Stimulated activated naive B cell treated with anti-CD40 and anti-IgM and Interleukin-4, amounts not matched to agents 10 μg/mL and 1 μg/mL and 100 μg/mL, for 72 hours (primary cell): ENCODE measurements at regions not wholly inside any gene's neighbourhood (a gene's known extent, or its start where the extent isn't known, plus 50 kb on each side); places are given as distances from the start of the nearest gene placed in this dataset.
"Not testable (repeated sequence)": the region's sequence is repeated elsewhere in the genome, so short reads cannot be mapped to it uniquely, and the experiment has no call there.

Experiments used
- ATAC-seq, 2 donors: fragments of 150-1000 bp; cut with Tn5 transposase; replicated peaks; 2 replicates each; pipeline ENCODE4 v1.10.0; 2021; ENCODE audit warnings: moderate library complexity in 1 of 2
- DNase-seq: peaks from one replicate; pipeline ENCODE4 v3.0.0; 2021
- H3K27ac Mint-ChIP-seq: one replicate; pipeline ENCODE4 v1.8.0; 2022; ENCODE audit warnings: mild to moderate bottlenecking, mixed read lengths
- H3K27me3 Mint-ChIP-seq, 2 donors: one replicate each; pipeline ENCODE4 v1.8.0; 2022; ENCODE audit warnings: mixed read lengths in 2 of 2
- H3K36me3 Mint-ChIP-seq, 2 donors: one replicate each; pipeline ENCODE4 v1.8.0; 2022; ENCODE audit warnings: mixed read lengths in 2 of 2, mild to moderate bottlenecking in 1 of 2
- H3K4me1 Mint-ChIP-seq, 2 donors: one replicate each; pipeline ENCODE4 v1.8.0; 2022; ENCODE audit warnings: mixed read lengths in 2 of 2, mild to moderate bottlenecking in 1 of 2
- H3K4me3 Mint-ChIP-seq, 2 donors: one replicate each; pipeline ENCODE4 v1.8.0; 2022; ENCODE audit warnings: mild to moderate bottlenecking in 2 of 2, mixed read lengths in 2 of 2, moderate library complexity in 1 of 2
- H3K9me3 Mint-ChIP-seq, 2 donors: one replicate each; pipeline ENCODE4 v1.8.0; 2022; ENCODE audit warnings: mixed read lengths in 2 of 2, mild to moderate bottlenecking in 1 of 2

DNA sequence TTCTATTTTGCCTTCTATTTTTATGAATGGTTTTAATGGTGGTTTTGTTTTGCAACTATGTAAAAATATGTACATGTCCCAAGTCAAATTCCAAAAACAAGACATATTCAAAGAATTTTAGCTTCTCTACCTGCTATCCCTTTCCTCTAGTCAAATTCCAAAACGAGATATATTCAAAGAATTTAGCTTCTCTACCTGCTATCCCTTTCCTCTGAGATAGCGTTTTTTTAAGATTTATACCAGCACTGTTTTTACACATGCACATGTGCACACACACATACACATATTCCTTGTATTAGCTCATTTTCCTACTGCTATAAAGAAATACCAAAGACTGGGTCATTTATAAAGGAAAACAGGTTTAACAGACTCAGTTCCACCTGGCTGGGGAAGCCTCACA lies 199.1 kb upstream of the ARL4C start:
- no peak for DNase-seq
- Mint-ChIP-seq H3K27me3 (peaks cover 14 to 16% of the 10 kb centered on the region in 2 donors), H3K36me3 (peaks cover 11 to 13% of the 10 kb centered on the region in 2 donors), H3K4me3 (no peak overlapping the region), H3K9me3 (peaks cover 25% of the 10 kb centered on the region in 2 donors), H3K27ac (no peak overlapping the region), H3K4me1 (peaks cover 11 to 27% of the 10 kb centered on the region in 2 donors)
- ATAC-seq: no peak

DNA sequence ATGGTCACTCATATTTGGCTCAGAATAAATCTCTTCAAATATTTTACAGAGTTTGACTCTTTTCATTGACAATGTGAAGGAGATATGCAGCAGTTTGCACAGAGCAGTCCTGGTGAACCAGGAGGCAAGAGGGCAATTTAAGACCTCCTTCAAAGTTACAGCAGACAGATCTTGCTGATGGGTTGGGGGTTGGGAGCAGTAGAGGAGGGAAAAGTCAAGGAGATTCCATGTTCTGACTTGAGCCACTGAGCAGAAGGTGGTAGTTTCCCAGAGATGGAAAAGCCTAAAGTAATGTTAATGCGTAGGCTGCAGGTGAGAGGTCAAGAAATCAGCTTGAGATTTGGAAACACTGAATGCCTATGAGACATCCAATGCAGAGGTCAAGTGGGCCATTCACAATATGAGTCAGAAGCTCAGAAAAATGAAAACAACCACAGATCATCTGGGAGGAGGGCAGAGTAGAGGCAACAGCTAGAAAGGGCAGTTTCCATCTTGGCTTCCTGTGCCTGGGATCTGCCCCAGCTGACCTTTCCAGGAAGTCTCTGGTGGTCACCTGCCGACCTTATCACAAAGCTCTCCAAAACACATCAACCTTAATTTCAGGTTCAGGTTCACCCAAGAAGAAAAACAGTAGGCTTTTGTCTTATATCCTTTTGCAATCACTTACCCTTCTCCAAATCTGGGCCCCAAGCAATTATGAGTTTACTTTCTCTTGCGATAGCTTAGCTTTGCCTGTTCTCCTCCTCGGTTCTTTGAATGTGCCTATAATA lies 197.5 kb upstream of the ARL4C start:
- DNase-seq (no peak), ATAC-seq (peak; percentile 80 to 86)
- no peak overlapping the region for H3K4me3 Mint-ChIP-seq
- peaks cover 10 to 11% of the 10 kb centered on the region in 2 donors for H3K36me3 Mint-ChIP-seq
- no peak overlapping the region for H3K27ac Mint-ChIP-seq
- H3K9me3 Mint-ChIP-seq: peaks cover 23 to 25% of the 10 kb centered on the region in 2 donors
- H3K4me1 Mint-ChIP-seq: peaks cover 16 to 39% of the 10 kb centered on the region in 2 donors
- peaks cover 11 to 14% of the 10 kb centered on the region in 2 donors for H3K27me3 Mint-ChIP-seq

DNA sequence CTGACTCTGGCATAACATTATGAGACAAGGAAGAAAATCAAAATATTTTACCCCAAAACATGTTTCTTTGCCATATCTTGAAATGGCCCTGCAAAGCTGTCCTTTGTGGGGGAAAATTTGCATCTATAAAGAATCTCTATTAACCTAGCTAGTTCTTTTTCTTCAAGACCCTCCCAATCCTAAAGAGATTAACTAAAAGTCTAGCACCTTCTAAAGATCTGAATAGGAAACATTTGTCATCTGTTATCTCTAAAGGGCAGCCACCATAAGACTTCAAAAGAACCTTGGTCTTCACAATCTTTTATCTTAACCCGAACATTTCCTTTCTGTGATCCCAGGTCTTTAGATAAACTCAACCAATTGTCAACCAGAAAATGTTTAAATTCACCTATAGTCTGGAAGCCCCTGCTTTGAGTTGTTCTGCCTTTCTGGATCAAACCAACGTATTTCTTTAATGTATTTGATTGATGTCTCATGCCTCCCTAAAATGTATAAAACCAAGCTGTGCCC lies 196.9 kb upstream of the ARL4C start:
- not testable (repeated sequence) for H3K4me3 Mint-ChIP-seq, ATAC-seq, DNase-seq, H3K27ac Mint-ChIP-seq
- Mint-ChIP-seq H3K27me3 (peaks cover 11 to 18% of the 10 kb centered on the region in 2 donors), H3K4me1 (peaks cover 16 to 39% of the 10 kb centered on the region in 2 donors), H3K9me3 (peaks cover 22 to 25% of the 10 kb centered on the region in 2 donors), H3K36me3 (peaks cover 10 to 11% of the 10 kb centered on the region in 2 donors)

DNA sequence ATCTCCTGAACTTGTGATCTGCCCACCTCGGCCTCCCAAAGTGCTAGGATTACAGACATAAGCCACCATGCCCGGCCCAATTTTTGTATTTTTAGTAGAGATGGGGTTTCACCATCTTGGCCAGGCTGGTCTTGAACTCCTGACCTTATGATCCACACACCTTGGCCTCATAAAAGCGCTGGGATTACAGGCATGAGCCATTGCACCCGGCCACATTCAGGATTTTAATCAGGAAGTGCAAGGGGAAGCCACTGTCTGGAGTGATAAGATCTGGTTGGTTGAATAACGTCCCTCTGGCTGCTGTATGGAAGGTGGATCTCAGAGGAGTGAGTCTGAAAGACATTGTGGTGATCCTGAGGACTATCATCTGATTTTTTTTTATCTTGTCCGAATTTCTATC lies 196.3 kb upstream of the ARL4C start:
- DNase-seq, ATAC-seq, H3K4me3 Mint-ChIP-seq, H3K27ac Mint-ChIP-seq: not testable (repeated sequence)
- H3K27me3 Mint-ChIP-seq: peaks cover 11 to 18% of the 10 kb centered on the region in 2 donors
- peaks cover 18 to 25% of the 10 kb centered on the region in 2 donors for H3K9me3 Mint-ChIP-seq
- peaks cover 10 to 11% of the 10 kb centered on the region in 2 donors for H3K36me3 Mint-ChIP-seq
- peaks cover 16 to 39% of the 10 kb centered on the region in 2 donors for H3K4me1 Mint-ChIP-seq

DNA sequence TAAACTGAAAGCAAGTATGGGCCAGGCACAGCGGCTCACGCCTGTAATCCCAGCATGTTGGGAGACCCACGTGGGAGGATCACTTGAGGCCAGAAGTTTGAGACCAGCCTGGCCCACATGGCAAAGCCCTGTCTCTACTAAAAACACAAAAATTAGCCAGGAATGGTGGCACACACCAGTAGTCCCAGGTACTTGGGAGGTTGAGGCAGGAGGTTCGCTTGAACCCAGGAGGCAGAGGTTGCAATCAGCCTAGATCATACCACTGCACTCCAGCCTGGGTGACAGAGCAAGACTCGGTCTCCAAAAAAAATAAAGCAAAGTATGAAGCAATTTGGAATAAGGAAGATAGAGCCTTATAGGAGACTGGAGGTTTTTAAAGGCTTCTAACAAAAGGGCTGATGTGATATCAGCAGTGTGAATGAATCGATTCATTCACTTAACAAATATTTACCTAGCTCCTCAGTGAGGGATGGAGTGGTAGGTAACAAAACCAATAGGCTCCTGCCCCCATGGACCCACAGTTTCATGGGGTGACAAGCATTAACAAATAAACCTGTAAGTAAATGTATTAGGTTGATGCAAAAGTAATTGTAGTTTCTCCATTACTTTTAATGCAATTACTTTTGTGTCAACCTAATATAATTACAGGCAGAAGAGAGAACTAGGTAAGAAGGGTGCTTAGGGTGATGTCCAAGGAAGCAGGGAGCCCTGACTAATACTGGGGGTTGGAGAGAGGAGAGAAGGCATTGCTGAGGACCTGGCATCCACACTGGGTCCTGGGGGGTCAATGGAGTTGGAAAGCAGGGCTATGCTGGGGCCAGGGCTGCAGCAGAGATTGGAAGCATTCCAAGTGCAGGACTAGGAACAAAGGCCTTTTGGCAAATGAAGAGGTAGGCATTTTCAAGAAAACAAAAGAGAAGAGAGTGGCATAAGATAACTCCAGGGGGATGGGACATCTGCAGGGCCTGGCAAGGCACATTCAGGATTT lies 195.4 kb upstream of the ARL4C start:
- Mint-ChIP-seq H3K27me3 (peaks cover 11 to 18% of the 10 kb centered on the region in 2 donors), H3K4me3 (no peak overlapping the region)

DNA sequence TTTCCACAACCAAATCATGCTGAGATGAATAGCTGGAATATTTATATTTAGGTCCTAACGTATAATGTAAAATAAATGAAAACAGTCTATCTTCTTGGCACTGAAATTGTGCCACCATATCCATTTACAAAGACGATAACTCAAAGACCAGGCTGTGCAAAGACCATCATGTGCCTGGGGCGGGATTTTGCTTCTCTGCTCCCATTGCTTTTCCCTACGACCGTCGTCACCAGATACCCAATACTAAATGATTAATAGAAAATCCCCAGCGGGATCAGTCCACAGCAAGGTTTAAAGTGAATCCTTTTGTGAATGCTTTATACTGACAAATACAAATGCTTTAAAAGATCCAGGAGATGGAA lies 194.3 kb upstream of the ARL4C start:
- no peak for ATAC-seq
- H3K9me3 Mint-ChIP-seq: peaks cover 5 to 8% of the 10 kb centered on the region in 2 donors
- H3K4me3 Mint-ChIP-seq: no peak overlapping the region
- H3K4me1 Mint-ChIP-seq: peaks cover 16 to 39% of the 10 kb centered on the region in 2 donors
- peaks cover 11 to 18% of the 10 kb centered on the region in 2 donors for H3K27me3 Mint-ChIP-seq
- H3K36me3 Mint-ChIP-seq: peaks cover 0 to under 1% of the 10 kb centered on the region in 2 donors
- no peak for DNase-seq
- H3K27ac Mint-ChIP-seq: no peak overlapping the region

More for the DNA sequence above, 195.4 kb upstream of the ARL4C start:
- Mint-ChIP-seq H3K4me1 (peaks cover 16 to 39% of the 10 kb centered on the region in 2 donors), H3K27ac (no peak overlapping the region), H3K36me3 (peaks cover 4% of the 10 kb centered on the region in 2 donors), H3K9me3 (peaks cover 11 to 17% of the 10 kb centered on the region in 2 donors)
- no peak for ATAC-seq
- no peak for DNase-seq

DNA sequence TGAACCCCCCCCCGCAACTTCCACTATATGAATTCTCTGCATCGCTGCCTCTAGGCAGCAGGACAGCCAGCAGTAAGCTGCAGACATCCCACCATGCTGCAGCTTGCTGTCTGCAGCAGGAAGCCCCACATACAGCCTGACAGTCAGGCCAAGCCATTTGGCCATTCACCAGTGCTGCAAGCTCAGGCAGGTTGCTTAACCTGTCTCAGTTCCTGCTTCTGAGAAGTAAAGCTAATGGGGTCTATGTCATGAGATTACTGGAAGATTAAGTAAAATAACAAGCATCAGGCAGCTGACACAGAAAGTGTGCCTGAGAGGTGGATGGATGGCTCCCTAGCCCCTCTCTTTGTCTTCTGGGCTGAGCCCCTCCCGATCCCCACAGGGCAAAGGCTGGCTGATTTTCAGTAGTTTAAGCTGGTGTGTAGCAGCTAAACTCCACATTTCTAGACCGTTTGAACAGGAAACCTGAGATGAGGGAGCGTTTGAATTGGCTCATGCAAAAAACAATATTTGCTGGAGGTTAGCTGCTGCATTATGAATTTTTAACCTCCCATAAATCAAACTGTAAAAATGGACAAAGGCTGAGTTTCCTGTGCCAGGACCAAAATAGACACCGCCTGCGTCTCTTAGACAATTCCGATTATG lies 193.8 kb upstream of the ARL4C start:
- Mint-ChIP-seq H3K27me3 (peaks cover 11 to 18% of the 10 kb centered on the region in 2 donors), H3K4me3 (no peak overlapping the region), H3K36me3 (no peaks in the 10 kb centered on the region), H3K4me1 (peaks cover 16 to 39% of the 10 kb centered on the region in 2 donors), H3K9me3 (peaks cover 3% of the 10 kb centered on the region in 2 donors), H3K27ac (no peak overlapping the region)
- DNase-seq (no peak), ATAC-seq (peak; percentile 70 to 75)

DNA sequence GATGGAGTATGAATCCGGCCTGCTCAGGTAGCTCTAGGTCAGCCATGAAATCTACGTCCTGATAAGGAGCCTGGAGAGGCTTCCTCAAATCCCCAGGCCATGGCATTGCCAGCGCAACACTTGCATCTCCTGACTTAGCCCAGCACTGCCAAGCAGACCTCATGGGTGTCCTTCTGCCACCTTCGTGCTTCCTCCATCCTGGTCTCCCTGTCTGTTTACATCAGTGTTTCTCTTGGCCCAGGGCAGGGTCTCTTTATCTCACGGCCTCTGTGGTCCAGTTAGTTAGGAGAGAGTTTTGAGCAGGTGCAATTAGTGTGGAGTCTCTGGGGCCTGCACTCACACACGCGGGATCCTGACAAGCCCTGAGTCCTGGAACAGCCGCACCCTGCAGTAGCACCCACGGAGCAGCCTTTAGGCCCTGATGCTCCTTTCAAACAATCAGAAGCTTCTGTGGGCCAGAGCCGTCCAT lies 193.1 kb upstream of the ARL4C start:
- H3K4me3 Mint-ChIP-seq: no peak overlapping the region
- H3K4me1 Mint-ChIP-seq: peaks cover 16 to 37% of the 10 kb centered on the region in 2 donors
- no peak overlapping the region for H3K27ac Mint-ChIP-seq
- DNase-seq (no peak), ATAC-seq (no peak)
- peaks cover 11 to 18% of the 10 kb centered on the region in 2 donors for H3K27me3 Mint-ChIP-seq
- no peaks in the 10 kb centered on the region for H3K36me3 Mint-ChIP-seq
- no peaks in the 10 kb centered on the region for H3K9me3 Mint-ChIP-seq

DNA sequence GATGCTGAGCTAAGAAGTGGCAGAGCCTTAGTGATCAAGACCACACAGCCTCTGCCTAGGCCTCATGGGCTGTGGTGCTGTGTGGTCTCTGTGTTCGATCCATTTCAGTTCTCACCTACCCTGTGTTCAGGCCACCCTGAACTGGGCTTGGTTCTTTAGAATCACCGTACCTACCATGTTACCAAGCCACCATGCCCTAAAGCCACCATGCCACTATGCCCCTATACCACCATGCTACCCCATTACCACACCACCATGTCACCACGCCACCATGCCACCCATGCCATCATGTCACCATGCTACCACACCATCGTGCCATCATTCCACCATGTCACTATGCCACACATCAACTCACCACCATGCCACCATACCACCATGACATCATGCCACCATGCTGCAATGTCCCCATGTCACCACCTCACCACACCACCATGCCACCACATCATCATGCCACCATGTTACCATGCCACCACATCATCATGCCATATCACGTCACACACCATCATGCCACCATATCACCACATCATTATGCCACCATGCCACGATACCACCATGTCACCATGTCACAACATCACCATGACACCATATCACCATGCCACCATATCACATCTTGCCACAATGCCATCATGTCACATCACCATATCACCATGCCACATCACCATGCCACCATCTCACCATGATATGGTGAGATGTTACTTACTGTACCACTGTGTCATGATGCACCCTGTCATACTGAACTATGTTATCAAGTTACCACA lies 191.0 kb upstream of the ARL4C start:
- Mint-ChIP-seq H3K36me3 (no peaks in the 10 kb centered on the region), H3K27me3 (peaks cover 11 to 18% of the 10 kb centered on the region in 2 donors)
- no peak for DNase-seq

DNA sequence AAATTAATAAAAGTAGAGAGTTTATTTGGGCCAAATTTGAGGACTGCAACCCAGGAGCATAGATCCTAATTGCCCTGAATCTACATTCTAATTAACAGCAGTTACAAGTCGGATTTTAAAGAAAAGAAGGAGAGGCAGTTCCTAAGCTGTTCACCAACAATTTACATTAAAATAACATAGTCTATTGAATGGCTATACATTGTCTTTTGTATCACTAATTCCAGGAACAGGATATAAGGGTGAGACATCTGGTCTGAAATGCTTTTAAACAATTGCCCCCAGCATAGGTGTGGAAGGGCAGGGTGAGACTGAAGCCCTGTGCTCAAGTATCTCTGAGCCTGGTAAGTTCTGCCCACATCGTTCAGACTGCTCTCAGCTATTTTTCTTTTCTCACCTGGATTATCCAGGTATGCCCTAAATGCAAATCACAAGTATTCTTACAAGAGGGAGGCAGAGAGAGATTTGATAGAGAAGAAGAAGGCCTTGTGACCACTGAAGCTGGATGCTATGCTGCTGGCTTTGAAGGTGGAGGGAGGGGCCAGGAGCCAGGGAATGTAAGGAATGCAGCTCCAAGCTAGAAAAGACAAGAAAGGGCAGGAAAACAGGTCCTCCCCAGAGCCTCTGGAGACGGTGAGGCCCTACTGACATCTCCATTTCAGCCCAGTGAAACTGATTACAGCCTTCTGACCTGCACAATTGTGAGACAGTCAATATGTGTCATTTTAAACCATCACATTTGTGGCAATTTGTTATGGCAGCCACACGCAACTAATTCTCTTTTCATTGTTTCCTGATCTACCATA lies 189.4 kb upstream of the ARL4C start:
- H3K4me1 Mint-ChIP-seq: peaks cover 5 to 15% of the 10 kb centered on the region in 2 donors
- H3K9me3 Mint-ChIP-seq: peaks cover 4 to 7% of the 10 kb centered on the region in 2 donors
- no peak overlapping the region for H3K27ac Mint-ChIP-seq
- peaks cover 0 to 6% of the 10 kb centered on the region in 2 donors for H3K27me3 Mint-ChIP-seq
- no peak for ATAC-seq
- DNase-seq: no peak
- no peak overlapping the region for H3K4me3 Mint-ChIP-seq
- H3K36me3 Mint-ChIP-seq: no peaks in the 10 kb centered on the region

More for the DNA sequence above, 191.0 kb upstream of the ARL4C start:
- ATAC-seq: no peak
- no peak overlapping the region for H3K4me3 Mint-ChIP-seq
- peaks cover 6 to 23% of the 10 kb centered on the region in 2 donors for H3K4me1 Mint-ChIP-seq
- no peak overlapping the region for H3K27ac Mint-ChIP-seq
- H3K9me3 Mint-ChIP-seq: peaks cover 2 to 3% of the 10 kb centered on the region in 2 donors

DNA sequence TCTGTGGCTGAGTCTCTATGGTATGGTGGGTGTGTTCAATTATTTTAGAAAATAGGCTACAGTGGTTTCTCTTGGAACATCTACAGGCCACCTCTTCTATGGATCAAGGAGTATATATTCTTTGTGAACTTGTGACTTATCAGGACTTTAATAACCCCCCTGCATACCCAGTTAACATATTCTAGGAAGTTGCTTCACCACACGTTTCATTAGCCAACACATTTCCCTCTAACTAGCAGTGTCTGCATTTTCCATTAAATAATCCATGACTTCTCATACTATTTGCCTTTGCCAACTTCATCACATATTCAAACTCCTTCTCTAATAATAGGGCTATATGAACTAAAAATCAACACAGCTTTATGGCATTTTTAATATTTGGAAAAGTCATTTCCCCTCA lies 187.6 kb upstream of the ARL4C start:
- Mint-ChIP-seq H3K4me1 (no peaks in the 10 kb centered on the region), H3K27me3 (peaks cover 0 to 4% of the 10 kb centered on the region in 2 donors), H3K27ac (no peak overlapping the region), H3K4me3 (no peak overlapping the region), H3K9me3 (peaks cover 4 to 7% of the 10 kb centered on the region in 2 donors), H3K36me3 (no peaks in the 10 kb centered on the region)
- DNase-seq (no peak), ATAC-seq (no peak)

DNA sequence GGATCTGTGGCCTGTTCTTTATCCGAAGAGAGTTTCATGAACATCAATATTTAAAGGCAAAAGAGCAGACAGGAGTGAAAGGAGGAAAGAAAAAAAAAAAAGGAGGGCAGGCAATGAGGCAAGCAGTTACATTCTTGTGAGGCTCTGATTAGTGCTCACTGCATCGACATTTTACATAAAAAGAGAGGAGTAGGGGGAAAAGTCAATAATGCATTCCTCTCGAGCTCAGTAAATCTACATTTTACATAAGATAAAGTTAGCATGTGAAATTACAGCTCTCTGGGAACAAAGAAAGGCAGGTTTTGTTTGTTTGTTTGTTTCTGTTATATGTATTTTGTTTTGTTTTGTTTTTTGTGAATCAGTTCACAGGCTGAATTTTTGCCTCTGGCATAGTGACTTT lies 187.1 kb upstream of the ARL4C start:
- Mint-ChIP-seq H3K4me1 (no peaks in the 10 kb centered on the region), H3K27me3 (no peaks in the 10 kb centered on the region)
- no peak for ATAC-seq

More for the DNA sequence above, 187.1 kb upstream of the ARL4C start:
- Mint-ChIP-seq H3K9me3 (peaks cover 4 to 7% of the 10 kb centered on the region in 2 donors), H3K4me3 (no peak overlapping the region), H3K27ac (no peak overlapping the region), H3K36me3 (no peaks in the 10 kb centered on the region)
- no peak for DNase-seq
